ENCODE measurements at regions not wholly inside any gene's neighbourhood (a gene's known extent, or its start where the extent isn't known, plus 50 kb on each side); places are given as distances from the start of the nearest gene placed in this dataset.

DNA sequence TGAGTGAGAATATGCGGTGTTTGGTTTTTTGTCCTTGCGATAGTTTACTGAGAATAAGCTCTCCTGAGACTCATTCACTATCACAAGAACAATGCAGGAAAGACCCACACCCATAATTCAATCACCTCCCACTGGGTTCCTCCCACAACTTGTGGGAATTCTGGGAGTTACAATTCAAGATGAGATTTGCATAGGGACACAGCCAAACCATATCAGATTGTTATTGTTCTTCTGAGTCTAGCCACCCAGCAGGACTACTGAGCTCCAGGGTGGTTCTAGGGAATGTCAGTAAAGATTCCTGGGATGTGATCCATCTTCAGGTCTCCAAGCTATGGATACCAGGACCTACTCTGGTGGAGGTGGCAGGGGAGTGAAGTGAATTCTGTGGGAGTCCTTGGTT, 2075.1 kb upstream of the CDH9 start:
- no peak for DNase-seq

DNA sequence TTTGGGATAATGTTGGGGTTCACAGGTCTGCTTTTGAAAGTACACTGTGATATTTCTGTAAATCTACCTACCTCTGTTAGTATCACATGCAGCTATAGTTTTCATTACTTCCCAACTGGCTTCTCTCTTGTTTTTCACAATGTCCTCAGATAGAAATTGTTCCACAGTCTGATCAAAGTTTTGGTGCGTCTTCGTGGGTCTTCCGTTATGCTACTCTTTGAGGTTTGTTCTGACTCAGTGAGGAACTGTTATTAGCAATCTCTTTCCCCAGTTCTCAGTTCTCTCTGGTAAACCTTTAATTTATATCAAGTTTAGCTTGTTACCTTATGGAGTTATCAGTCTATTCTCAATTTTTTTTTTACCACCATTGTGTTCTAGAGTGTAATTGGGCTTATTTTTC, 2061.2 kb upstream of the CDH9 start:
- DNase-seq = no peak

- no peak for DNase-seq
Measured at GRCh38 chr5:29089591-29090130, 2051.3 kb upstream of the CDH9 start.

- no peak for DNase-seq
Measured at GRCh38 chr5:29085142-29085541, 2046.8 kb upstream of the CDH9 start.

DNA sequence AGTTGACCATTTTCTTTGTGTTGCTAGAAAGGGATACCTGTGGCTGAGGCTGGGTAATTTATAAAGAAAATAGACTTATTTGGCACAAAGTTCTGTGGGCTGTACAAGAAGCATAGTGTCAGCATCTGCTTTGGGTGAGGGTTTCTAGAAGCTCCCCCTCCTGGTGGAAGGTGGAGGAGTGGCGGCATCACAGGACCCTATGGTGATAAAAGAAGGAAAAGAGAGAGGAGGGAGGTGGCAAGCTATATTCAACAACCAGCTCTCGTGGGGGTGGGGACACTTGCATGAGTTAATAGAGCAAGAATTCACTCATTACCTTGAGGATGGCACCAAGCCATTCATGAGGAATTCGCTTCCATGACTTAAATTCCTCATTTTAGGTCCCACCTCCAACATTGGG, 2041.4 kb upstream of the CDH9 start:
- no peak for DNase-seq

- no peak for DNase-seq
Measured at GRCh38 chr5:29077451-29077850, 2039.1 kb upstream of the CDH9 start.

DNA sequence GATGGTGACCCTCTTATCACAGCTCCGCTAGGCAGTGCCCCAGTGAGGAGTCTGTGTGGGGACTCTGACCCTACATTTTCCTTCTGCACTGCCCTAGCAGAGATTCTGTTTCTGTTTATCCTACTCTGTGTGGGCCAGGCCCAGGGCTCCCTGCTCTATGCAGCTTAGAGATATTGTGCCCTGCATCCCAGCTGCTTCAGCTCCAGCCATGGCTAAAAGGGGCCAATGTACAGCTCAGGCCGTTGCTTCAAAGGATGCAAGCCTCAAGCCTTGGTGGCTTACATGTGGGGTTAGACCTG, 2030.7 kb upstream of the CDH9 start:
- no peak for DNase-seq

- no peak for DNase-seq
Measured at GRCh38 chr5:29061381-29061780, 2023.0 kb upstream of the CDH9 start.

GRCh38 chr5:29054694-29055093, 2016.3 kb upstream of the CDH9 start:
- no peak for DNase-seq

GRCh38 chr5:29054282-29054681, 2015.9 kb upstream of the CDH9 start:
- DNase-seq = no peak

DNA sequence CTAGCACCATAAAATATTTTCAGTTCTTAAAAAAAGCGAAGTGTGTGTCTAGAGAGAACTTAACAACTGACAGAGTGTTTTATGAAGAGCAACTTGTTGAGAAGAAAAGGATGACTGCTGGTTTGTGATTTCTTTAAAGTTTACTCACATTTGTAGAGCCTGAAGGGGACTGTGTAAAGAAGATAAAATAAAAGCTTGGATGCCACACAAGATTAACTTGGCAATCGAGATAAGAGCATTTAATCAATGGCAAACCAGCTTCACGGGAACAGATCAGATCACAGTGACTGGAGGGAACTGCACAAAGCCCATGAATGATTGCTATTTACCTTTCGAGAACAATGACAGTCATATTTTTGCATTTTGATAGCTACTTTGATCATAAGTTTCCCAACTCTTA, 2013.1 kb upstream of the CDH9 start:
- no peak for DNase-seq

DNA sequence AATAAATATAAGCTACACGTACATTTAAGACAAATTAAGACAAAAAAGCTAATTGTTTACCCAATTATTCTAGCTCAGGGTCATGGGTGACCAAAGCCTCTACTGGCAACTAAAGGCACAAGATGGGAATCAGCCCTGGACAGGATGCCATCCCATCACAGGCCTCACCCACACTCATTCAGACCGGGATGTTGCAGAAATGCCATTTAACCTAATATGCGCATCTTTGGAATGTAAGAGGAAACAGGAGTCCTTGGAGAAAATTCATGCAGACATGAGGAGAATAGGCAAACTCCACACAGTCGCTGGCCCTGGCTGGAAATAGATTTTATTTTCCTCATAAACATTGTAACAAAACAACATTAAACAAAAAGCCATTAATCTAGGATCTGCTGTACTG, 2003.8 kb upstream of the CDH9 start:
- no peak for DNase-seq

- DNase-seq = no peak
Measured at GRCh38 chr5:29040404-29040803, 2002.0 kb upstream of the CDH9 start.

GRCh38 chr5:29039994-29040393, 2001.6 kb upstream of the CDH9 start:
- no peak for DNase-seq

- DNase-seq = no peak
Measured at GRCh38 chr5:29037716-29038115, 1999.3 kb upstream of the CDH9 start.

GRCh38 chr5:29024052-29024451, 1985.7 kb upstream of the CDH9 start:
- no peak for DNase-seq

DNA sequence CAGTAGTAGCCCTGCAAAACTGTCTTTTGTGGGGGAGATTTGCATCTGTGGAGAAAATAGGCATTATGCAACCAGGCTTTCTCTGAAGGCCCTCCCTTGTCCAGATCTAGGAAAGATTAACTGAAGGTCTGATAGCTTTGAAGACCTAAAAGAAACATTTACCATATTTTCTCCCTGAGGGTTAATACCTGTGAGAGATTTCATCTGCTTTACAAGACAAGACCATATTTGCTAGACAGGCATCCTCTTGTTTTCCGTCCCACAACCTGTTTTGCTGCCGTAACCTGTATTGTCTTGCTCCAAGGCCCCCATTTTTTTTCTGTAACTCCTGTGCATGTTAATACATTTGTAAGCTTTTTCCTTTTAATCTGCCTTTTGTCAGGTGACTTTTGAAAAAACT, 1985.2 kb upstream of the CDH9 start:
- no peak for DNase-seq

- DNase-seq = no peak
Measured at GRCh38 chr5:29017501-29017900, 1979.1 kb upstream of the CDH9 start.

DNA sequence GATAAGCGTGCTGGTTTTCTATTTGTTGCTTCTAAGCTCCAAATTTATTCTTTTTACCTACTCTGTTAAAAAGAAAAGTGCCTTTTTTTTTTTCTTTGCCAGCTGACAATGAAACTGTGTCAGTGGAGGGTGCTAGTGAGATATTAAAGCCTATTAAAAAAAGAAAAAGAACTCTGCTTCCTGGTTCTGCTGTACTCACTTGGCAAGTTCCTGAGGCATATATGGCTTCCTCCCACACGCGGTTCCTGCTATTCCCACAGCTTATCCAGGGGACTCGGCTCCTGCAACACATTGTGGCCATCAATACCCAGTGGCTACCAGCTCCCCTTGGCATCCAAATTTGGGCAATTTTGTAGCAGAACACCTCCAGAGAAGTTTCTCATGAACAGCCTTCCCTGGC, 1977.7 kb upstream of the CDH9 start:
- DNase-seq = no peak

GRCh38 chr5:29015523-29015922, 1977.1 kb upstream of the CDH9 start:
- DNase-seq = no peak

GRCh38 chr5:29005386-29005785, 1967.0 kb upstream of the CDH9 start:
- no peak for DNase-seq

DNA sequence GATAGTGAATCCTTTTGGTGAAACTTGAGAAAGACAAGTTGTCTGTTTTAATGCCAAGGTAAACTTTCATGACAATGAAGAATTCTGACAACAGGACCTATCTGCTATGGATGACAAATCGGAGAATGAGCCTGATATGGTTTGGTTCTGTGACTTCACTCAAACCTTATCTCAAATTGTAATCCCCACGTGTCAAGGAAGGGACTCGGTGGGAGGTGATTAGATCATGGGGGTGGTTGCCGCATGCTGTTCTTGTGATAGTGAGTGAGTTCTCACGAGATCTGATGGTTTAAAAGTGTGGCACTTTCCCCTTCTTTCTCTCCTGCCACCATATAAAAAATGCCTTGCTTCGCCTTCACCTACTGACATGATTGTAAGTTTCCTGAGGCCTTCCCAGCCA, 1964.1 kb upstream of the CDH9 start:
- DNase-seq = no peak

DNA sequence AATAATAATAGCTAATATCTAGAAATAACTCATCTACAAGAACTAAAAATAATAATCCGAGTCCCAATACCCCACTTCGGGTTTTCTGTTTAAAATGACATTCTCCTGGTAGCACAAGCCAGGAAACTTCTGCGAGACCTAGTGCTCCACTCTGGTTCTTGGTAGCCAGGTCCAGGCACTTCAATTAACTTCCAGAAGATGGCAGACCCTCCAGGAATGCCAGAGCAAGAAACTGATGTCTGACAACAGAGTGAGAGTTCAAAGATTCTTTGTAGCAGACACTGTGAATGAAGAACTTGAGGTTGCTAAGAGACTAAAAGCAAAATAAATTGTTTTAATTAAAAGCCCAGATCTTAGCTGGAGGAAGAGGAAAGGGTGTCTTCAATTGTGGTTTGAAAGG, 1963.3 kb upstream of the CDH9 start:
- no peak for DNase-seq

GRCh38 chr5:28984639-28985038, 1946.3 kb upstream of the CDH9 start:
- DNase-seq = no peak

DNA sequence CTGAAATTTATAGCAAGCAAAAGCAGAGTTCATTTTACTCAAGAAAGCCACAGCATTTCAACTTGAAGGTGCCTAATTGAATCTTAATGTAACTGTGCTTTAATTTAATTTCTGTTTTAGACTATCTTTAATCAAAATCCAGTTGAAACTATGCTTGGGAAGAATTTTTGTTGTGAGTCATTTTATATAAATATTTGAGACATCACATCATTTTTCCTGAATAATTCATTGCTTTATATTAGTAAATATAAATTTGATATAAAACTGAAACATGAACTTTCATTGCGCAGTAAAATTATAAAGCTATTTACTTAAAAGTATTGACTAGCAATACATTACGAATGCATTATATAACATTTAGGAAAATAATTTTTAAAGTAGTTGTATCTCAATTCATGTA, 1937.1 kb upstream of the CDH9 start:
- no peak for DNase-seq

DNA sequence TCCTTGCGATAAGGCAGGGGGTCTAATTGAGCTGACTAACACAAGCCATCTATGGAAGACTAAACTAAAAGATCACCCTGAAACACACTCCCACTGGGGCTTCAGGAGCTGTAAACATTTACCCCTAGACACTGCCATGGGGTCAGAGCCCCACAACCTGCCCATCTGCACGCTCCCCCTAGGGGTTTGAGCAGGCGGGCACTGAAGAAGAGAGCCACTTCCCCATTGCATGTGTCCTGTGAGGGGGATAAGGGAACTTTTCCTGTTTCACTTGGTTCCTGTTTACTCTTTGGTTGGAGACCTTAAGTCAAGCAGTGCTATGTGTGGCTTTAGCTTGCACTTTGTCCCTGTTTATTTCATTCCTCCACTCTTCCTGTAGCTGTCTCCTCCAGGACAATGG, 1929.5 kb upstream of the CDH9 start:
- DNase-seq = no peak
